Neural cell (in vitro differentiated cells): ENCODE measurements at regions not wholly inside any gene's neighbourhood (a gene's known extent, or its start where the extent isn't known, plus 50 kb on each side); places are given as distances from the start of the nearest gene placed in this dataset.

Source experiments
- H2AFZ ChIP-seq: fragments of 200-600, 300-800 bp; sonication (generic), shearing (Covaris generic); 2 replicates; pipeline ENCODE4 v1.6.0; 2014; ENCODE audit warnings: low read depth, mild to moderate bottlenecking, antibody characterized with exemption, low read length, moderate library complexity
- H3F3A ChIP-seq: fragments of 200-600 bp; shearing (Covaris generic); 2 replicates; pipeline ENCODE4 v1.6.1; 2016; ENCODE audit warnings: mild to moderate bottlenecking, moderate library complexity, mixed read lengths, antibody characterized with exemption, low read length; ENCODE audit not compliant: insufficient read depth, poor library complexity, severe bottlenecking
- H3K27ac ChIP-seq: fragments of 200-600, 300-800 bp; sonication (generic), shearing (Covaris generic); 2 replicates; pipeline ENCODE4 v1.5.1; 2014; ENCODE audit warnings: mild to moderate bottlenecking, low read length, moderate library complexity
- H3K27me3 ChIP-seq: fragments of 300-800, 200-600 bp; sonication (generic), shearing (Covaris generic); 2 replicates; pipeline ENCODE4 v1.6.0; 2014; ENCODE audit warnings: mild to moderate bottlenecking, low read depth, low read length, moderate library complexity; ENCODE audit not compliant: insufficient read depth
- H3K36me3 ChIP-seq: fragments of 300-800, 200-600 bp; sonication (generic), shearing (Covaris generic); 2 replicates; pipeline ENCODE4 v1.5.1; 2014; ENCODE audit warnings: mild to moderate bottlenecking, antibody characterized with exemption, low read length, moderate library complexity; ENCODE audit not compliant: insufficient read depth
- H3K4me2 ChIP-seq: fragments of 300-800, 200-600 bp; sonication (generic), shearing (Covaris generic); 2 replicates; pipeline ENCODE4 v1.6.0; 2014; ENCODE audit warnings: mild to moderate bottlenecking, low read length
- H3K4me3 ChIP-seq: fragments of 300-800, 200-600 bp; sonication (generic), shearing (Covaris generic); 2 replicates; pipeline ENCODE4 v1.5.1; 2014; ENCODE audit warnings: mild to moderate bottlenecking, low read length, moderate library complexity
- H3K79me2 ChIP-seq: fragments of 200-600 bp; shearing (Covaris generic); replicated peaks from 2 replicates; pipeline ENCODE4 v1.6.0; 2014; ENCODE audit warnings: mild to moderate bottlenecking, low read length, moderate library complexity; ENCODE audit not compliant: insufficient read depth
- H3K9ac ChIP-seq: fragments of 300-800, 200-600 bp; sonication (generic), shearing (Covaris generic); 2 replicates; pipeline ENCODE4 v1.6.1; 2016; ENCODE audit warnings: mild to moderate bottlenecking, low read length, mixed read lengths
- H3K9me2 ChIP-seq: fragments of 200-600 bp; shearing (Covaris generic); 2 replicates; pipeline ENCODE4 v1.6.1; 2016; ENCODE audit warnings: mild to moderate bottlenecking, low read length, mixed read lengths; ENCODE audit not compliant: insufficient read depth
- H3K9me3 ChIP-seq: fragments of 200-600, 300-800 bp; sonication (generic), shearing (Covaris generic); 2 replicates; pipeline ENCODE4 v1.6.1; 2016; ENCODE audit warnings: mild to moderate bottlenecking, mixed run types, low read length, moderate library complexity, mixed read lengths
- H4K20me1 ChIP-seq: fragments of 200-600 bp; shearing (Covaris generic); 2 replicates; pipeline ENCODE4 v1.6.1; 2016; ENCODE audit warnings: mild to moderate bottlenecking, mixed run types; ENCODE audit not compliant: insufficient read depth
- EP300 ChIP-seq: fragments of 450-650 bp; conservative IDR thresholded peaks from 2 replicates; pipeline ENCODE4 v1.6.1; 2014; ENCODE audit warnings: antibody characterized with exemption, mild to moderate bottlenecking, moderate library complexity; ENCODE audit not compliant: poor library complexity, severe bottlenecking
- EZH2 ChIP-seq: fragments of 200-600, 300-800 bp; shearing (Covaris generic), sonication (generic); IDR thresholded peaks from 2 replicates; pipeline ENCODE4 v1.6.1; 2014; ENCODE audit warnings: antibody characterized with exemption, low read length, borderline replicate concordance, mild to moderate bottlenecking; ENCODE audit not compliant: insufficient read depth, poor library complexity, severe bottlenecking
- MXI1 ChIP-seq: fragments of 450-650 bp; conservative IDR thresholded peaks from 2 replicates; pipeline ENCODE4 v1.6.1; 2014; ENCODE audit warnings: antibody characterized with exemption, mild to moderate bottlenecking; ENCODE audit not compliant: poor library complexity, severe bottlenecking
- POLR2AphosphoS5 ChIP-seq: IDR thresholded peaks from 2 replicates; pipeline ENCODE4 v1.6.1; 2012
- RAD21 ChIP-seq: fragments of 450-650 bp; conservative IDR thresholded peaks from 2 replicates; pipeline ENCODE4 v1.6.1; 2014; ENCODE audit warnings: antibody characterized with exemption, mild to moderate bottlenecking, moderate library complexity
- REST ChIP-seq: IDR thresholded peaks from 2 replicates; pipeline ENCODE4 v1.6.1; 2012; ENCODE audit warnings: borderline replicate concordance
- SMC3 ChIP-seq: fragments of 450-650 bp; conservative IDR thresholded peaks from 2 replicates; pipeline ENCODE4 v1.6.1; 2014; ENCODE audit warnings: antibody characterized with exemption, mild to moderate bottlenecking, moderate library complexity; ENCODE audit not compliant: poor library complexity
- TAF1 ChIP-seq: IDR thresholded peaks from 2 replicates; pipeline ENCODE4 v1.6.1; 2012; ENCODE audit warnings: low read depth
- TF ChIP-seq, protein P1 (sequence below): fragments of 450-650 bp; IDR thresholded peaks from 2 replicates; pipeline ENCODE4 v1.5.1; 2014; ENCODE audit warnings: antibody characterized with exemption, mild to moderate bottlenecking, moderate library complexity; ENCODE audit not compliant: poor library complexity, severe bottlenecking

DNA sequence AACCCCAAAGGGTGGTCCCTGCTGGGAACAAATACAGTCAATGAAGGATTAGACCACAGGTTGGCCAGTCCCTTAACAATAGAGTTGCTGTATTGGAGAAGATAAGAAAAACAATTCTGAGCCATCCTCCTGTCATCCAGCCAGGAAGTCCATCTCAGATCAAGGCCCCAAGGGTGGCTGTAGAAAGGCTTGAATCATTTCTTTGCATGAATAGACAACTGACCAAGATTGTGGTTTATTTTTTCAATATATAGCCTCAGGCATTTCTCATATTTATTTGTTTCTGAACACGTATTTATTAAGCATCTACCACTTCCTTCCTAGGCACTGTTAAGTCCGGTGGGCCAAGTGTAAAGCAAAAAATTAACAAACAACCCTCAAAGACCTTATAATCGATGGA is 274.4 kb upstream of the SLC14A2 start:
- H3F3A ChIP-seq = no peaks in the 10 kb centered on the region
- H3K36me3 ChIP-seq = no peaks in the 10 kb centered on the region
- H3K9ac ChIP-seq = no peak overlapping the region
- no peaks in the 10 kb centered on the region for H3K79me2 ChIP-seq
- H2AFZ ChIP-seq = no peak overlapping the region
- no peaks in the 10 kb centered on the region for H3K27me3 ChIP-seq
- H3K9me3 ChIP-seq = no peaks in the 10 kb centered on the region
- TF ChIP-seq SMC3 (no peak), EP300 (no peak), TAF1 (no peak), REST (no peak), POLR2AphosphoS5 (no peak), EZH2 (no peak), RAD21 (no peak), MXI1 (no peak)
- TF ChIP-seq, protein P1, sequence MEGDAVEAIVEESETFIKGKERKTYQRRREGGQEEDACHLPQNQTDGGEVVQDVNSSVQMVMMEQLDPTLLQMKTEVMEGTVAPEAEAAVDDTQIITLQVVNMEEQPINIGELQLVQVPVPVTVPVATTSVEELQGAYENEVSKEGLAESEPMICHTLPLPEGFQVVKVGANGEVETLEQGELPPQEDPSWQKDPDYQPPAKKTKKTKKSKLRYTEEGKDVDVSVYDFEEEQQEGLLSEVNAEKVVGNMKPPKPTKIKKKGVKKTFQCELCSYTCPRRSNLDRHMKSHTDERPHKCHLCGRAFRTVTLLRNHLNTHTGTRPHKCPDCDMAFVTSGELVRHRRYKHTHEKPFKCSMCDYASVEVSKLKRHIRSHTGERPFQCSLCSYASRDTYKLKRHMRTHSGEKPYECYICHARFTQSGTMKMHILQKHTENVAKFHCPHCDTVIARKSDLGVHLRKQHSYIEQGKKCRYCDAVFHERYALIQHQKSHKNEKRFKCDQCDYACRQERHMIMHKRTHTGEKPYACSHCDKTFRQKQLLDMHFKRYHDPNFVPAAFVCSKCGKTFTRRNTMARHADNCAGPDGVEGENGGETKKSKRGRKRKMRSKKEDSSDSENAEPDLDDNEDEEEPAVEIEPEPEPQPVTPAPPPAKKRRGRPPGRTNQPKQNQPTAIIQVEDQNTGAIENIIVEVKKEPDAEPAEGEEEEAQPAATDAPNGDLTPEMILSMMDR = no peak
- H3K4me3 ChIP-seq = no peak overlapping the region
- no peak overlapping the region for H3K27ac ChIP-seq
- no peaks in the 10 kb centered on the region for H4K20me1 ChIP-seq
- H3K9me2 ChIP-seq = no peaks in the 10 kb centered on the region
- no peak overlapping the region for H3K4me2 ChIP-seq

- no peaks in the 10 kb centered on the region for H3K27me3 ChIP-seq
- no peak overlapping the region for H2AFZ ChIP-seq
- no peak overlapping the region for H3K9ac ChIP-seq
- TF ChIP-seq TAF1 (no peak), REST (no peak), EP300 (no peak)
- H3K36me3 ChIP-seq = no peaks in the 10 kb centered on the region
- H4K20me1 ChIP-seq = no peaks in the 10 kb centered on the region
- no peak overlapping the region for H3K4me2 ChIP-seq
- H3K27ac ChIP-seq = no peak overlapping the region
- no peaks in the 10 kb centered on the region for H3K9me2 ChIP-seq
- no peaks in the 10 kb centered on the region for H3F3A ChIP-seq
- no peak overlapping the region for H3K4me3 ChIP-seq
- H3K79me2 ChIP-seq = no peaks in the 10 kb centered on the region
- no peaks in the 10 kb centered on the region for H3K9me3 ChIP-seq
These were observed 273.8 kb upstream of the SLC14A2 start for GRCh38 chr18:45341454-45341853.
